OCI-LY1 (cell line): ENCODE measurements at regions not wholly inside any gene's neighbourhood (a gene's known extent, or its start where the extent isn't known, plus 50 kb on each side); places are given as distances from the start of the nearest gene placed in this dataset.

Experiments used
- H2AFZ ChIP-seq: fragments of 200-600 bp; sonication (generic), shearing (Covaris generic); 2 replicates; pipeline ENCODE4 v1.6.0; 2014; ENCODE audit warnings: antibody characterized with exemption, mild to moderate bottlenecking, low read length
- H3F3A ChIP-seq: fragments of 200-600 bp; sonication (generic), shearing (Covaris generic); 2 replicates; pipeline ENCODE4 v1.6.0; 2014; ENCODE audit warnings: mild to moderate bottlenecking, antibody characterized with exemption, low read length, moderate library complexity; ENCODE audit not compliant: insufficient read depth
- H3K27ac ChIP-seq: fragments of 200-600 bp; sonication (generic); 2 replicates; pipeline ENCODE4 v1.5.1; 2014; ENCODE audit warnings: low read length, mixed run types, mild to moderate bottlenecking, low read depth; ENCODE audit not compliant: poor library complexity, severe bottlenecking
- H3K27me3 ChIP-seq: fragments of 200-600 bp; sonication (generic); 2 replicates; pipeline ENCODE4 v1.6.0; 2014; ENCODE audit warnings: antibody characterized with exemption, mild to moderate bottlenecking, low read length, moderate library complexity; ENCODE audit not compliant: insufficient read depth
- H3K36me3 ChIP-seq: fragments of 200-600 bp; sonication (generic); 2 replicates; pipeline ENCODE4 v1.6.1; 2014; ENCODE audit warnings: mild to moderate bottlenecking, antibody characterized with exemption, low read length, moderate library complexity, mixed read lengths; ENCODE audit not compliant: insufficient read depth
- H3K4me1 ChIP-seq: fragments of 200-600 bp; sonication (generic); 2 replicates; pipeline ENCODE4 v1.5.1; 2014; ENCODE audit warnings: mild to moderate bottlenecking, low read length, moderate library complexity; ENCODE audit not compliant: insufficient read depth, severe bottlenecking
- H3K4me2 ChIP-seq: fragments of 200-600 bp; sonication (generic), shearing (Covaris generic); 2 replicates; pipeline ENCODE4 v1.6.1; 2014; ENCODE audit warnings: low read length
- H3K4me3 ChIP-seq: fragments of 200-600 bp; sonication (generic); 2 replicates; pipeline ENCODE4 v1.5.1; 2014; ENCODE audit warnings: low read length, low read depth, mild to moderate bottlenecking, mixed read lengths; ENCODE audit not compliant: poor library complexity, severe bottlenecking
- H3K79me2 ChIP-seq: fragments of 200-600 bp; shearing (Covaris generic); 2 replicates; pipeline ENCODE4 v1.6.1; 2016; ENCODE audit warnings: mixed run types, low read length, mixed read lengths; ENCODE audit not compliant: insufficient read depth
- H3K9ac ChIP-seq: fragments of 200-600 bp; sonication (generic), shearing (Covaris generic); 2 replicates; pipeline ENCODE4 v1.6.1; 2014; ENCODE audit warnings: mild to moderate bottlenecking, low read length, mixed read lengths
- H3K9me2 ChIP-seq: fragments of 200-600 bp; sonication (generic), shearing (Covaris generic); 2 replicates; pipeline ENCODE4 v1.6.1; 2014; ENCODE audit warnings: low read depth, mild to moderate bottlenecking, low read length, mixed read lengths
- H3K9me3 ChIP-seq: fragments of 200-600 bp; shearing (Covaris generic); 2 replicates; pipeline ENCODE4 v1.6.1; 2014; ENCODE audit warnings: low read length, mixed read lengths
- H4K20me1 ChIP-seq: fragments of 200-600 bp; sonication (generic), shearing (Covaris generic); 2 replicates; pipeline ENCODE4 v1.6.0; 2016; ENCODE audit warnings: mild to moderate bottlenecking, low read length; ENCODE audit not compliant: insufficient read depth
- CTCF ChIP-seq: fragments of 200-600 bp; sonication (generic), shearing (Covaris generic); IDR thresholded peaks from 2 replicates; pipeline ENCODE4 v1.5.1; 2017; ENCODE audit warnings: mild to moderate bottlenecking, antibody characterized with exemption, low read length, moderate library complexity, mixed read lengths
- EZH2 ChIP-seq: fragments of 200-600 bp; sonication (generic), shearing (Covaris generic); IDR thresholded peaks from 2 replicates; pipeline ENCODE4 v1.8.0; 2017; ENCODE audit warnings: borderline replicate concordance, mixed run types, mild to moderate bottlenecking, antibody characterized with exemption, low read length, moderate library complexity, mixed read lengths

- Histone ChIP-seq H3K79me2 (no peaks in the 10 kb centered on the region), H3K9ac (no peak overlapping the region), H3K9me2 (no peaks in the 10 kb centered on the region), H3K9me3 (no peaks in the 10 kb centered on the region), H3K27me3 (no peaks in the 10 kb centered on the region), H3F3A (no peaks in the 10 kb centered on the region), H2AFZ (no peak overlapping the region), H3K4me1 (no peaks in the 10 kb centered on the region), H3K4me3 (no peak overlapping the region), H3K4me2 (no peak overlapping the region), H3K36me3 (no peaks in the 10 kb centered on the region), H4K20me1 (no peaks in the 10 kb centered on the region), H3K27ac (no peak overlapping the region)
- TF ChIP-seq EZH2 (no peak), CTCF (no peak)
Measured at GRCh38 chr4:117477925-117478324, 392.5 kb upstream of the TRAM1L1 start.

- Histone ChIP-seq H4K20me1 (no peaks in the 10 kb centered on the region), H3K9ac (no peak overlapping the region), H3K27ac (no peak overlapping the region), H3K27me3 (no peaks in the 10 kb centered on the region), H3K79me2 (no peaks in the 10 kb centered on the region), H3K9me3 (no peaks in the 10 kb centered on the region), H2AFZ (no peak overlapping the region), H3K4me1 (no peaks in the 10 kb centered on the region), H3F3A (no peaks in the 10 kb centered on the region), H3K4me3 (no peak overlapping the region), H3K36me3 (no peaks in the 10 kb centered on the region), H3K4me2 (no peak overlapping the region), H3K9me2 (no peaks in the 10 kb centered on the region)
- TF ChIP-seq CTCF (no peak), EZH2 (no peak)
Measured at GRCh38 chr4:117478702-117479101, 393.3 kb upstream of the TRAM1L1 start.

- TF ChIP-seq CTCF, result no peak
- TF ChIP-seq EZH2, result no peak
- H3K27me3 ChIP-seq, result no peaks in the 10 kb centered on the region
- H3K27ac ChIP-seq, result no peak overlapping the region
- H3K4me3 ChIP-seq, result no peak overlapping the region
- H3K36me3 ChIP-seq, result no peaks in the 10 kb centered on the region
- no peak overlapping the region for H2AFZ ChIP-seq
- H3K9me2 ChIP-seq, result no peaks in the 10 kb centered on the region
- H3K4me1 ChIP-seq, result no peaks in the 10 kb centered on the region
- H3K9me3 ChIP-seq, result no peaks in the 10 kb centered on the region
- no peak overlapping the region for H3K4me2 ChIP-seq
- H4K20me1 ChIP-seq, result no peaks in the 10 kb centered on the region
- H3K9ac ChIP-seq, result no peak overlapping the region
- H3K79me2 ChIP-seq, result no peaks in the 10 kb centered on the region
- H3F3A ChIP-seq, result no peaks in the 10 kb centered on the region
Measured at GRCh38 chr4:117479673-117480072, 394.3 kb upstream of the TRAM1L1 start.
